ENCODE measurements at regions not wholly inside any gene's neighbourhood (a gene's known extent, or its start where the extent isn't known, plus 50 kb on each side); places are given as distances from the start of the nearest gene placed in this dataset.

DNA sequence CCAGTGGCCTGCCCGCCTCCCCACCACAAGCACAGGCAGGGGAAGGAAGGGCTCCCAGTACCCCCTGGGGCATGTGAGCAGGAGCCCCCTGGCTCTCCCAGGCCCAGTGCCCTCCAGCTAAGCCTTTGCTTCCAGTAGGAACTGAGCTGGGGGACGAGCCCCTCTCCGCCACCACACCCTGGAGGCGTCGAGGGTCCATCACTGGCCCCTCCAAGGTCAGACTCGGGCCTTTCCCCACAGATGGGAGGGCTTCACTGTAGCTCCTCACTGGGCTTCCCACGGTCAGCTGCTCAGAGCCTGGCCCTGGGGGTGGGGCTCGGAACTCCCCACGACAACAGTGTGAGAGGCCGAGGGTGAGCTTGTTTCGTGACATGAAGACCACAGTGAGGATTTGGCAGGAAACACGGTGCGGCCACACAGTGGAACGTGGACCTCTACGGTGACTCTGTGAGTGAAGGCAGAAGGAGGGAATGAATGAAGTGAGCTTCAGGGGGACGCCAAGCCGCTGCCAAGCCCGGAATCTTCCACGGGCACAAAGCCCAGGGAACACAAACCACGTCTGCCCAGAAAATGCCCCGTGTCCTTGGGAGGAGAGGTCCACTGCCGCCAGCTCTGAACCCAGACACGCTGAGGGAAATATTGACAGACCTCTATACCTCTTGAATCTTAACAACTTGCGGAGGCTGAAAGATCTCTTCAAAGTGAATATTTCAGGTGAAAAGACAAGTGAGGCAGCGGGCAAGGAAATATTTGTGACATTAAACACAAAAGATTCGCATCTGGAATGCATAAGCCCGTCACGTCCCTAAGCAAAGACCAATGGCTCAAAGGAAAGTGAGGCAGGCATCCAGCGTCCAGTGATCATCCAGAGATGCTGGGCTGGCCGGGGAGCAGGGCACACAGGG lies 144.8 kb upstream of the GPC1 start (continued):
- TF ChIP-seq, protein P1, sequence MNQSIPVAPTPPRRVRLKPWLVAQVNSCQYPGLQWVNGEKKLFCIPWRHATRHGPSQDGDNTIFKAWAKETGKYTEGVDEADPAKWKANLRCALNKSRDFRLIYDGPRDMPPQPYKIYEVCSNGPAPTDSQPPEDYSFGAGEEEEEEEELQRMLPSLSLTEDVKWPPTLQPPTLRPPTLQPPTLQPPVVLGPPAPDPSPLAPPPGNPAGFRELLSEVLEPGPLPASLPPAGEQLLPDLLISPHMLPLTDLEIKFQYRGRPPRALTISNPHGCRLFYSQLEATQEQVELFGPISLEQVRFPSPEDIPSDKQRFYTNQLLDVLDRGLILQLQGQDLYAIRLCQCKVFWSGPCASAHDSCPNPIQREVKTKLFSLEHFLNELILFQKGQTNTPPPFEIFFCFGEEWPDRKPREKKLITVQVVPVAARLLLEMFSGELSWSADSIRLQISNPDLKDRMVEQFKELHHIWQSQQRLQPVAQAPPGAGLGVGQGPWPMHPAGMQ (IDR thresholded peaks at IDR 0.05; ENCODE audit: borderline replicate concordance), result no peak
- TF ChIP-seq MEF2B (IDR thresholded peaks at IDR 0.05; ENCODE audit: partially characterized antibody, poor library complexity, severe bottlenecking), result no peak
- TF ChIP-seq KLF5 (IDR thresholded peaks at IDR 0.05; ENCODE audit: partially characterized antibody), result no peak
- no peak for TF ChIP-seq CBX3 (IDR thresholded peaks at IDR 0.05; ENCODE audit: borderline replicate concordance, low read depth)

DNA sequence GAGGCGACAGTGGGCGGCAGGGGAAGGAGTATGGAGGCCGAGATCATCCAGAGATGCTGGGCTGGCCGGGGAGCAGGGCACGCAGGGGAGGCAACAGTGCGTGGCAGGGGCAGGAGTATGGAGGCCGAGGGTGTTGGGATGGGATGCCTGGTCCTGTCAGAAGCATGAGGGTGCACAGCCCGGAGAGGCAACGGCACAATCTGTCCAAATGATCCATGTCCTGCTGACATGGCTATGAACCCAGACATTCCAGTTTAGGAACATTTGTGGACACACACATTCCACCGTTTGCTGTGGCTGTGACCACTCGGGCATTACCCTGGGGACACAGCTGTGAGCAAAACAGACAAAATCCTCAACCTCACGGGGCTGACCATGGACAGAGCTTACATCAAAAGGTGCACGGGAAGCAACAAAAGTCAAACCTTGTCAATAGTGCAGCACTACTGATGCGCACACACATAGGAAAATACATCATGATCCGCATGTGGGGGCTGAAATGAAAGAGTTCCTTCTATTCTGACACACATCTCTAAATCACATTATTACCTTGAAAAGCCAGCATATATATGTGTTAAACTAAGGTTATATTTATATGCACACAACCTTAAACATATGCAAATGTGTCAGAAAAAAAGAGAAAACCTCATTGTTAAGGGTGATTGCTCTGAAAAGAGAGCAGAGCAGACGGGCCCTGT lies 144.0 kb upstream of the GPC1 start:
- Histone ChIP-seq H3K4me1 (ENCODE audit: control insufficient read depth, insufficient read depth, low read length) (no peaks in the 10 kb centered on the region), H2AFZ (ENCODE audit: control insufficient read depth, low read depth, low read length) (no peak overlapping the region), H3K4me3 (no peak overlapping the region), H3K9me3 (replicated peaks; ENCODE audit: control insufficient read depth, insufficient read depth, low read length) (no peaks in the 10 kb centered on the region), H3K4me2 (ENCODE audit: control insufficient read depth, insufficient read depth) (no peak overlapping the region), H3K79me2 (ENCODE audit: control insufficient read depth, insufficient read depth, low read length) (no peaks in the 10 kb centered on the region), H3K27me3 (replicated peaks in 1 of 2; ENCODE audit: control insufficient read depth in 2 of 2, insufficient read depth in 2 of 2, low read length in 1 of 2) (0 out of 4 replicates have a peak, but pooled peaks cover 0 to 2% of the 10 kb centered on the region in 2 experiments), H3K9ac (ENCODE audit: control insufficient read depth, insufficient read depth, low read length) (no peak overlapping the region), H3K36me3 (ENCODE audit: control insufficient read depth in 2 of 2, insufficient read depth in 2 of 2, low read length in 1 of 2) (no peaks in the 10 kb centered on the region), H3K27ac (ENCODE audit: control insufficient read depth, insufficient read depth) (no peak overlapping the region), H4K20me1 (ENCODE audit: control insufficient read depth, insufficient read depth) (no peaks in the 10 kb centered on the region)
- FAIRE-seq (no peak), ATAC-seq (no peak), DNase-seq (ENCODE audit: low read depth, low spot score) (no peak)
- 28% methylated on average over 16 of the region's 16 CpGs for WGBS (ENCODE audit: insufficient coverage, insufficient replicate concordance, low lambda C conversion rate, missing lambda C conversion rate)
- no peak for TF ChIP-seq MYB (IDR thresholded peaks at IDR 0.05; ENCODE audit: borderline replicate concordance, low read depth, low read length)
- no peak for TF ChIP-seq GATAD2B (conservative IDR thresholded peaks at IDR 0.05; ENCODE audit: low read depth)
- no peak for TF ChIP-seq TCF7 (IDR thresholded peaks at IDR 0.05; ENCODE audit: borderline replicate concordance)
- no peak for TF ChIP-seq NR2C1 (IDR thresholded peaks at IDR 0.05)
- no peak for TF ChIP-seq POLR2AphosphoS5 (IDR thresholded peaks at IDR 0.05; ENCODE audit: low read length)
- TF ChIP-seq SUZ12 (IDR thresholded peaks at IDR 0.05; ENCODE audit: unreplicated experiment), result no peak
- TF ChIP-seq, protein P1 (IDR thresholded peaks at IDR 0.05; ENCODE audit: borderline replicate concordance), result no peak
- TF ChIP-seq MEF2B (IDR thresholded peaks at IDR 0.05; ENCODE audit: partially characterized antibody, poor library complexity, severe bottlenecking), result no peak
- no peak for TF ChIP-seq BACH1 (IDR thresholded peaks at IDR 0.05; ENCODE audit: borderline replicate concordance)
- no peak for TF ChIP-seq RELA (IDR thresholded peaks at IDR 0.05; ENCODE audit: borderline replicate concordance, partially characterized antibody)
- TF ChIP-seq SMARCA5 (IDR thresholded peaks at IDR 0.05), result no peak
- TF ChIP-seq, protein P2, sequence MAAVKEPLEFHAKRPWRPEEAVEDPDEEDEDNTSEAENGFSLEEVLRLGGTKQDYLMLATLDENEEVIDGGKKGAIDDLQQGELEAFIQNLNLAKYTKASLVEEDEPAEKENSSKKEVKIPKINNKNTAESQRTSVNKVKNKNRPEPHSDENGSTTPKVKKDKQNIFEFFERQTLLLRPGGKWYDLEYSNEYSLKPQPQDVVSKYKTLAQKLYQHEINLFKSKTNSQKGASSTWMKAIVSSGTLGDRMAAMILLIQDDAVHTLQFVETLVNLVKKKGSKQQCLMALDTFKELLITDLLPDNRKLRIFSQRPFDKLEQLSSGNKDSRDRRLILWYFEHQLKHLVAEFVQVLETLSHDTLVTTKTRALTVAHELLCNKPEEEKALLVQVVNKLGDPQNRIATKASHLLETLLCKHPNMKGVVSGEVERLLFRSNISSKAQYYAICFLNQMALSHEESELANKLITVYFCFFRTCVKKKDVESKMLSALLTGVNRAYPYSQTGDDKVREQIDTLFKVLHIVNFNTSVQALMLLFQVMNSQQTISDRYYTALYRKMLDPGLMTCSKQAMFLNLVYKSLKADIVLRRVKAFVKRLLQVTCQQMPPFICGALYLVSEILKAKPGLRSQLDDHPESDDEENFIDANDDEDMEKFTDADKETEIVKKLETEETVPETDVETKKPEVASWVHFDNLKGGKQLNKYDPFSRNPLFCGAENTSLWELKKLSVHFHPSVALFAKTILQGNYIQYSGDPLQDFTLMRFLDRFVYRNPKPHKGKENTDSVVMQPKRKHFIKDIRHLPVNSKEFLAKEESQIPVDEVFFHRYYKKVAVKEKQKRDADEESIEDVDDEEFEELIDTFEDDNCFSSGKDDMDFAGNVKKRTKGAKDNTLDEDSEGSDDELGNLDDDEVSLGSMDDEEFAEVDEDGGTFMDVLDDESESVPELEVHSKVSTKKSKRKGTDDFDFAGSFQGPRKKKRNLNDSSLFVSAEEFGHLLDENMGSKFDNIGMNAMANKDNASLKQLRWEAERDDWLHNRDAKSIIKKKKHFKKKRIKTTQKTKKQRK (IDR thresholded peaks at IDR 0.05; ENCODE audit: low read depth, low read length), result no peak
- TF ChIP-seq SPI1 (IDR thresholded peaks at IDR 0.05; ENCODE audit: borderline replicate concordance, insufficient read depth, low read depth, low read length), result no peak
- SMC1A ChIA-PET (ENCODE audit: uncharacterized antibody, unreplicated experiment), result no interaction called here
- in situ Hi-C loops (cut with MboI) (no loop called here), intact Hi-C loops (cut with micrococcal nuclease; ENCODE audit: unreplicated experiment) (no loop called here)
- CTCF ChIA-PET, result no interaction called here
- BruUV-seq (replicated peaks), result no TSS peak
- RAD21 ChIA-PET (ENCODE audit: unreplicated experiment), result no interaction called here
- POLR2A ChIA-PET, result no interaction called here

Measured in GM12878 (cell line).